Erythroblast (primary cell): ENCODE measurements at regions not wholly inside any gene's neighbourhood (a gene's known extent, or its start where the extent isn't known, plus 50 kb on each side); places are given as distances from the start of the nearest gene placed in this dataset.
A peak's percentile ranks its signal among the peaks of the same experiment; 100 is the strongest.

Source experiments
- DNase-seq, 2 experiments: peaks; one replicate each; lab custom pipeline; 2025; lab: John Stamatoyannopoulos, UW
- GATA1 ChIP-seq: IDR thresholded peaks from 2 replicates; pipeline ENCODE4 v1.6.1; 2011; ENCODE audit warnings: low read depth, mild to moderate bottlenecking, control low read depth, low read length, moderate library complexity
- POLR2A ChIP-seq: IDR thresholded peaks from 2 replicates; pipeline ENCODE4 v1.6.1; 2011; ENCODE audit warnings: mild to moderate bottlenecking, low read length

- no peak for DNase-seq
- TF ChIP-seq GATA1 = no peak
These were observed 350.1 kb downstream of the MYCN start for GRCh38 chr2:16290311-16291020.

- no peak for TF ChIP-seq GATA1
- no peak for DNase-seq
These were observed 348.2 kb downstream of the MYCN start for GRCh38 chr2:16288371-16289112.

GRCh38 chr2:16287831-16288230, 347.5 kb downstream of the MYCN start:
- no peak for DNase-seq
- TF ChIP-seq GATA1 (no peak), POLR2A (no peak)

- no peak for DNase-seq
- TF ChIP-seq POLR2A (no peak), GATA1 (no peak)
These were observed 346.9 kb downstream of the MYCN start for GRCh38 chr2:16287281-16287680.

- no peak for DNase-seq
- TF ChIP-seq POLR2A = no peak
- TF ChIP-seq GATA1 = no peak
These were observed 345.6 kb downstream of the MYCN start for GRCh38 chr2:16285813-16286510.

GRCh38 chr2:16284941-16285625, 344.7 kb downstream of the MYCN start:
- DNase-seq = no peak
- TF ChIP-seq POLR2A = no peak
- no peak for TF ChIP-seq GATA1

GRCh38 chr2:16283071-16283850, 342.9 kb downstream of the MYCN start:
- no peak for TF ChIP-seq GATA1
- no peak for TF ChIP-seq POLR2A

GRCh38 chr2:16282511-16282910, 342.2 kb downstream of the MYCN start:
- TF ChIP-seq GATA1 = no peak
- no peak for TF ChIP-seq POLR2A
- no peak for DNase-seq

More at GRCh38 chr2:16283071-16283850, 342.9 kb downstream of the MYCN start:
- DNase-seq = no peak

- peak; percentile 30 to 40 for DNase-seq
- TF ChIP-seq POLR2A (no peak), GATA1 (no peak)
These were observed 341.3 kb downstream of the MYCN start for GRCh38 chr2:16281451-16282335.

- TF ChIP-seq GATA1 = no peak
- TF ChIP-seq POLR2A = no peak
- no peak for DNase-seq
These were observed 339.7 kb downstream of the MYCN start for GRCh38 chr2:16280081-16280480.

GRCh38 chr2:16279641-16280040, 339.3 kb downstream of the MYCN start:
- no peak for TF ChIP-seq POLR2A
- no peak for TF ChIP-seq GATA1
- no peak for DNase-seq

GRCh38 chr2:16279201-16279570, 338.8 kb downstream of the MYCN start:
- no peak for DNase-seq
- TF ChIP-seq GATA1 (no peak), POLR2A (no peak)
